CD14-positive monocyte (primary cell): ENCODE measurements at regions not wholly inside any gene's neighbourhood (a gene's known extent, or its start where the extent isn't known, plus 50 kb on each side); places are given as distances from the start of the nearest gene placed in this dataset.

ENCODE experiments used
- DNase-seq, 3 donors: peaks; one replicate each; pipeline ENCODE4 v3.0.0-alpha.2; 2011 to 2022
- H2AFZ ChIP-seq: 2 replicates; pipeline ENCODE4 v1.6.0; 2012; ENCODE audit warnings: mild to moderate bottlenecking, low read depth, low read length, inconsistent platforms; ENCODE audit not compliant: insufficient read depth, poor library complexity, severe bottlenecking
- H3K27ac ChIP-seq, 2 donors: 1 replicate in 1 of 2; 2 replicates in 1 of 2; pipeline ENCODE4 v1.5.1; 2012 to 2013; ENCODE audit warnings: low read length in 2 of 2, control low read depth in 1 of 2, inconsistent platforms in 1 of 2, low read depth in 1 of 2, mild to moderate bottlenecking in 1 of 2
- H3K27me3 ChIP-seq, 2 donors: one replicate each; pipeline versions ENCODE4 v1.6.0 to v1.6.1; 2011 to 2013; ENCODE audit warnings: low read length in 2 of 2; ENCODE audit not compliant: control insufficient read depth in 2 of 2, insufficient read depth in 2 of 2
- H3K36me3 ChIP-seq, 2 donors: replicated peaks in 1 of 2; 1 replicate in 1 of 2; 2 replicates in 1 of 2; pipeline versions ENCODE4 v1.5.1 to v1.6.1; 2012 to 2013; ENCODE audit warnings: low read length in 2 of 2, control low read depth in 1 of 2, inconsistent platforms in 1 of 2, mild to moderate bottlenecking in 1 of 2; ENCODE audit not compliant: insufficient read depth in 2 of 2, control insufficient read depth in 1 of 2
- H3K4me1 ChIP-seq, 2 donors: 1 replicate in 1 of 2; 2 replicates in 1 of 2; pipeline versions ENCODE4 v1.5.1 to v1.6.1; 2012 to 2013; ENCODE audit warnings: low read length in 2 of 2, control low read depth in 1 of 2, inconsistent platforms in 1 of 2, mild to moderate bottlenecking in 1 of 2, moderate library complexity in 1 of 2; ENCODE audit not compliant: insufficient read depth in 2 of 2, control insufficient read depth in 1 of 2
- H3K4me2 ChIP-seq: replicated peaks from 2 replicates; pipeline ENCODE3; 2012; ENCODE audit warnings: low read length, moderate library complexity, mild to moderate bottlenecking; ENCODE audit not compliant: poor library complexity, severe bottlenecking; ENCODE audit errors: extremely low read depth
- H3K4me3 ChIP-seq, 3 experiments: fragments of 200-600 bp in 1 of 3; sonication (generic) in 1 of 3; replicated peaks in 1 of 3; 1 replicate in 2 of 3; 2 replicates in 1 of 3; pipeline ENCODE4 v1.5.1; 2011 to 2013; ENCODE audit warnings: low read length in 3 of 3, mild to moderate bottlenecking in 3 of 3, control low read depth in 2 of 3, low read depth in 2 of 3, inconsistent platforms in 1 of 3, moderate library complexity in 1 of 3
- H3K79me2 ChIP-seq: 2 replicates; pipeline ENCODE4 v1.6.0; 2012; ENCODE audit warnings: mild to moderate bottlenecking, control low read depth, inconsistent platforms, low read length, moderate library complexity; ENCODE audit not compliant: insufficient read depth
- H3K9ac ChIP-seq: 2 replicates; pipeline ENCODE4 v1.6.0; 2017; ENCODE audit warnings: low read length, mild to moderate bottlenecking; ENCODE audit not compliant: insufficient read depth, poor library complexity, severe bottlenecking
- H3K9me3 ChIP-seq, 2 donors: replicated peaks in 1 of 2; 1 replicate in 1 of 2; 2 replicates in 1 of 2; pipeline versions ENCODE4 v1.5.1 to v1.6.1; 2012 to 2013; ENCODE audit warnings: low read length in 2 of 2, control low read depth in 1 of 2; ENCODE audit not compliant: control insufficient read depth in 1 of 2, insufficient read depth in 1 of 2
- H4K20me1 ChIP-seq: 2 replicates; pipeline ENCODE4 v1.6.0; 2012; ENCODE audit warnings: mild to moderate bottlenecking, low read length, control low read depth, moderate library complexity; ENCODE audit not compliant: insufficient read depth
- H3K27ac Mint-ChIP-seq, 7 donors: one replicate each; pipeline ENCODE4 v1.8.0; 2020; ENCODE audit warnings: mild to moderate bottlenecking in 7 of 7, mixed read lengths in 7 of 7, moderate library complexity in 6 of 7, inconsistent platforms in 2 of 7
- H3K27me3 Mint-ChIP-seq, 3 donors: one replicate each; pipeline ENCODE4 v1.8.0; 2021 to 2022; ENCODE audit warnings: low read depth in 3 of 3, mild to moderate bottlenecking in 3 of 3, mixed read lengths in 3 of 3, moderate library complexity in 3 of 3, inconsistent platforms in 1 of 3
- H3K36me3 Mint-ChIP-seq, 2 donors: one replicate each; pipeline ENCODE4 v1.8.0; 2020; ENCODE audit warnings: mixed read lengths in 2 of 2, inconsistent platforms in 1 of 2, mild to moderate bottlenecking in 1 of 2
- H3K4me1 Mint-ChIP-seq: one replicate; pipeline ENCODE4 v1.8.0; 2020; ENCODE audit warnings: mild to moderate bottlenecking, mixed read lengths
- H3K4me3 Mint-ChIP-seq, 2 donors: one replicate each; pipeline ENCODE4 v1.8.0; 2020; ENCODE audit warnings: mild to moderate bottlenecking in 2 of 2, mixed read lengths in 2 of 2, moderate library complexity in 1 of 2
- H3K9me3 Mint-ChIP-seq, 7 donors: one replicate each; pipeline ENCODE4 v1.8.0; 2020 to 2022; ENCODE audit warnings: mixed read lengths in 7 of 7, mild to moderate bottlenecking in 6 of 7, moderate library complexity in 6 of 7, inconsistent platforms in 2 of 7
- WGBS: methylation state at CpG from one replicate; pipeline ENCODE4 v1.1.5; 2013; ENCODE audit warnings: missing lambda C conversion rate; ENCODE audit not compliant: insufficient coverage; 5-methylcytosine and 5-hydroxymethylcytosine counted together
- intact Hi-C, 2 donors: fragments of 100-400 bp; cut with micrococcal nuclease; formaldehyde crosslinking; loops; one replicate each; pipeline versions ENCODE4 v1.15.0 to v1.15.1; 2023
- TF ChIP-seq, protein P1 (sequence below): fragments of 200-600 bp; IDR thresholded peaks from one replicate; pipeline ENCODE4 v1.8.0; 2022; ENCODE audit warnings: antibody characterized with exemption, mild to moderate bottlenecking

DNA sequence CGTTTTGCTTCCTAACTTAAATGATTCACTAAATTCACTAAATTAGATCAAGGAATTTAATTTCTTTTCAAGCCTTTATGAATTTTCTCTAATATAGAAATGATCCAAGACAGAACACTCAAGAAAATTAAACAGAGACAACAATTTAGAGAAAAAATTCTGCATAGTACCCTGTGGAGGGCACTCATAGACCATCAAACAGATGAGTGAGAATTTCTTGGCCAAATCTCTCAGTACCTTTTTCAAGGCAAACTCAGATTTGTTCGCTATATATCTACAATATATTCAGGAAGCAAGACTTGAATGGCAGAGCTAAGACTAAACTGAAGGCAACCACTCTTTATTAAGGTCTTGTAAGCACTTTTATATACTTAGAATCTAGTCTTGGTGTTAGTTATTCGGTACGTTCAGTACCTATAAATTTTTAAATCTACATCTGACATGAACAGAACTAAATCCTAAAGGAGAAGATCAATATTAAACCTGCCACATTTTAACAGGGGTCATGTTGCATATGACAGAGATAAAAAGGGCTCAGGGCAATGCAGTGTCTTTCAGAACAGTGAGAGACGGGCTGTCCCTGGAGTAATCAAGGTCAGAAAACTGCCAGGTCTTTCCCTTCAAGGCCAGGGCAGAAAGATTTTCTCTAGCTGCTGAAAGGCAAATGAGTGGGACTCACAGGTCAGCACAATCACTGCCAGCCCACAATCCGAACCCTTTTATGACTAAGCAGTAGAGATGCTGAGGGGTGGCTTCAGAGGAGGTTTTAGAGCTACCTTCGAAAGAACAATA lies 118.8 kb upstream of the TMPRSS15 start:
- Mint-ChIP-seq H3K4me3 (no peak overlapping the region), H3K27me3 (no peaks in the 10 kb centered on the region), H3K9me3 (peaks cover 0 to 4% (median 2%) of the 10 kb centered on the region in 7 donors), H3K4me1 (no peaks in the 10 kb centered on the region), H3K27ac (no peak overlapping the region), H3K36me3 (no peaks in the 10 kb centered on the region)
- Histone ChIP-seq H3K9ac (no peak overlapping the region), H3K4me1 (no peaks in the 10 kb centered on the region), H3K79me2 (no peaks in the 10 kb centered on the region), H2AFZ (no peak overlapping the region), H3K9me3 (peaks cover 0 to 4% of the 10 kb centered on the region in 2 donors), H3K27me3 (no peaks in the 10 kb centered on the region), H3K4me3 (no peak overlapping the region), H4K20me1 (no peaks in the 10 kb centered on the region), H3K27ac (no peak overlapping the region), H3K4me2 (no peak overlapping the region), H3K36me3 (no peaks in the 10 kb centered on the region)
- WGBS: no CpG with 5 or more reads among the region's 7 CpGs
- TF ChIP-seq, protein P1, sequence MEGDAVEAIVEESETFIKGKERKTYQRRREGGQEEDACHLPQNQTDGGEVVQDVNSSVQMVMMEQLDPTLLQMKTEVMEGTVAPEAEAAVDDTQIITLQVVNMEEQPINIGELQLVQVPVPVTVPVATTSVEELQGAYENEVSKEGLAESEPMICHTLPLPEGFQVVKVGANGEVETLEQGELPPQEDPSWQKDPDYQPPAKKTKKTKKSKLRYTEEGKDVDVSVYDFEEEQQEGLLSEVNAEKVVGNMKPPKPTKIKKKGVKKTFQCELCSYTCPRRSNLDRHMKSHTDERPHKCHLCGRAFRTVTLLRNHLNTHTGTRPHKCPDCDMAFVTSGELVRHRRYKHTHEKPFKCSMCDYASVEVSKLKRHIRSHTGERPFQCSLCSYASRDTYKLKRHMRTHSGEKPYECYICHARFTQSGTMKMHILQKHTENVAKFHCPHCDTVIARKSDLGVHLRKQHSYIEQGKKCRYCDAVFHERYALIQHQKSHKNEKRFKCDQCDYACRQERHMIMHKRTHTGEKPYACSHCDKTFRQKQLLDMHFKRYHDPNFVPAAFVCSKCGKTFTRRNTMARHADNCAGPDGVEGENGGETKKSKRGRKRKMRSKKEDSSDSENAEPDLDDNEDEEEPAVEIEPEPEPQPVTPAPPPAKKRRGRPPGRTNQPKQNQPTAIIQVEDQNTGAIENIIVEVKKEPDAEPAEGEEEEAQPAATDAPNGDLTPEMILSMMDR: no peak
- intact Hi-C loops: no loop called here
- no peak for DNase-seq

DNA sequence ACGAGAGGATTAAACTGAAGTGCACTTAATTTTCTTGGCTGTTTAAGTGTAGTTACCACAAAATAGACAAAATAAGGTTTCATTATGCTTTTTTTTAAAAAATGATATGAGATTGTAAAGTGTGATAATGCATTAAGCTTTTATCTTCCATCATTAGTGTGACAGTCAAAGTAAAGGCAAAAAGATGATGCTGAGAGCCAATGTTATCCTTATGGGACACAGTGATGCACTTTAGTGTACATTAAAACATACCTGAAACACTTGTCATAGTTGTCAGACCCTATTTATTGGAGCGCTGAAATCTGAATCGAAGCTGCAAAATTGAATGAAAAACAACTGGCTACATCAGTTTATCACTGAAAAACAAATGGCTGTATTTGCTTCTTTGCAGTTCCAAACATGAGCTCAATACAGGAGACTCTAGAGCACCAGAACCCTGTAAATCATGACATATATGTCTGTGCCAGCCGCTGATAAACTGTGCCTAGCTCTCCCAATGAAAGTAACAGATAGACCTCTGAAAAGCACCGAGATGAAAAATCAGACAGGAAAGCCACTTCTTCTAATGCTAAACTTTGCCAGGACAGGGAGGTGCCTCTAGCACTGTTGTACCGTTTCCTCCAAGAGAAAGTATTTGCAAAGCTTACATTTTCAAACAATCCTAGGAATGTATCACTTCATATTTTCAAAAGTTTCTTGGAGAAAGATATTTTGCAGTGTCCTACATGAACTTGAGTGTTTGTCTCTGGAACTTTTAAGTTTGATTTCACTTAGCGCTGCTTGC lies 120.7 kb upstream of the TMPRSS15 start:
- Histone ChIP-seq H2AFZ (no peak overlapping the region), H3K36me3 (no peaks in the 10 kb centered on the region), H3K9me3 (no peaks in the 10 kb centered on the region), H3K4me1 (no peaks in the 10 kb centered on the region), H3K4me2 (no peak overlapping the region), H3K79me2 (no peaks in the 10 kb centered on the region), H3K27ac (no peak overlapping the region), H3K27me3 (no peaks in the 10 kb centered on the region), H4K20me1 (no peaks in the 10 kb centered on the region), H3K9ac (no peak overlapping the region), H3K4me3 (no peak overlapping the region)
- Mint-ChIP-seq H3K27me3 (no peaks in the 10 kb centered on the region), H3K36me3 (no peaks in the 10 kb centered on the region), H3K27ac (no peak overlapping the region), H3K4me3 (no peak overlapping the region), H3K9me3 (peaks cover 0 to 1% (median 0%) of the 10 kb centered on the region in 7 donors), H3K4me1 (no peaks in the 10 kb centered on the region)
- intact Hi-C loops: no loop called here
- TF ChIP-seq, protein P1: no peak
- no peak for DNase-seq
- WGBS: 53% methylated on average over 4 of the region's 7 CpGs
